Ovary (tissue), 7 donors: ENCODE measurements at regions not wholly inside any gene's neighbourhood (a gene's known extent, or its start where the extent isn't known, plus 50 kb on each side); places are given as distances from the start of the nearest gene placed in this dataset.

Experiments
- DNase-seq, 5 donors: peaks; one replicate each; pipeline ENCODE4 v3.0.0-alpha.2; 2019 to 2020
- H3K27ac ChIP-seq, 2 donors: fragments of 200-600 bp; one replicate each; pipeline versions ENCODE4 v1.5.1 to v1.8.0; 2019 to 2022
- H3K27me3 ChIP-seq: fragments of 200-600 bp; one replicate; pipeline ENCODE4 v1.8.0; 2022
- H3K36me3 ChIP-seq: fragments of 200-600 bp; sonication (generic); one replicate; pipeline ENCODE4 v1.5.1; 2019
- H3K4me1 ChIP-seq: one replicate; pipeline ENCODE4 v1.8.1; 2013; ENCODE audit warnings: mild to moderate bottlenecking, moderate library complexity; ENCODE audit not compliant: insufficient read depth
- H3K4me3 ChIP-seq: fragments of 200-600 bp; sonication (generic); one replicate; pipeline ENCODE4 v1.5.1; 2017
- H3K9me3 ChIP-seq, 2 donors: fragments of 200-600 bp in 1 of 2; sonication (generic) in 1 of 2; one replicate each; pipeline versions ENCODE4 v1.5.1 to v1.8.1; 2013 to 2019; ENCODE audit warnings: mild to moderate bottlenecking in 1 of 2, moderate library complexity in 1 of 2
- CTCF ChIP-seq, 3 donors: fragments of 450-650 bp in 2 of 3; fragments of 200-600 bp in 1 of 3; IDR thresholded peaks; one replicate each; pipeline versions ENCODE4 v1.5.1 to v1.8.0; 2016 to 2022; ENCODE audit warnings: antibody characterized with exemption in 3 of 3, mild to moderate bottlenecking in 1 of 3
- EP300 ChIP-seq: sonication (generic); formaldehyde crosslinking; IDR thresholded peaks from one replicate; pipeline ENCODE4 v1.6.1; 2017; ENCODE audit warnings: antibody characterized with exemption
- POLR2A ChIP-seq: fragments of 450-650 bp; IDR thresholded peaks from one replicate; pipeline ENCODE4 v1.6.1; 2017; ENCODE audit warnings: antibody characterized with exemption, mild to moderate bottlenecking, moderate library complexity
- WGBS, 3 donors: extraction: QIAGEN DNeasy Blood & Tissue Kit in 1 of 3; methylation state at CpG; one replicate each; pipeline versions ENCODE4 v1.1.5 to v1.1.7; 2013 to 2017; 5-methylcytosine and 5-hydroxymethylcytosine counted together
- intact Hi-C, 4 donors: fragments of 100-400 bp; cut with DNase I; formaldehyde crosslinking; loops; one replicate each; pipeline versions ENCODE4 v1.11.0 to v1.15.1; 2022 to 2023
- donor health status: DM: no; HTN: no; CAD: no; lungs with moderate emphysema.
- donor health status: DM: no; HTN: no; CAD: no.
- donor health status: Bipolar disorder and iron deficiency.
- donor health status: DM: no; HTN: no; CAD: no.
- donor health status: DM: yes; HTN: yes; CAD: no.

GRCh38 chr9:82154573-82154972, 166.0 kb downstream of the SPATA31D1 start:
- H3K9me3 ChIP-seq, result no peaks in the 10 kb centered on the region
- H3K4me1 ChIP-seq, result no peaks in the 10 kb centered on the region
- H3K27ac ChIP-seq, result no peak overlapping the region
- no peak overlapping the region for H3K4me3 ChIP-seq
- intact Hi-C loops, result no loop called here
- WGBS, 3 donors, result 91 to 95% (median 92%) methylated on average over 2 of the region's 2 CpGs
- TF ChIP-seq CTCF (IDR thresholded peaks at IDR 0.05) (no peak), EP300 (no peak)
- no peak for DNase-seq
- no peaks in the 10 kb centered on the region for H3K36me3 ChIP-seq
- no peaks in the 10 kb centered on the region for H3K27me3 ChIP-seq

- H3K9me3 ChIP-seq, result no peaks in the 10 kb centered on the region
- H3K4me1 ChIP-seq, result no peaks in the 10 kb centered on the region
- H3K36me3 ChIP-seq, result no peaks in the 10 kb centered on the region
- no peak overlapping the region for H3K27ac ChIP-seq
- WGBS, 3 donors, result 87 to 95% (median 90%) methylated on average over 3 of the region's 3 CpGs
- DNase-seq, result no peak
- intact Hi-C loops, result no loop called here
- H3K27me3 ChIP-seq, result no peaks in the 10 kb centered on the region
- no peak for TF ChIP-seq POLR2A
- no peak for TF ChIP-seq EP300
- TF ChIP-seq CTCF (IDR thresholded peaks at IDR 0.05), result no peak
- no peak overlapping the region for H3K4me3 ChIP-seq
Measured at GRCh38 chr9:82161876-82162275, 173.3 kb downstream of the SPATA31D1 start.

GRCh38 chr9:82164159-82164558, 175.6 kb downstream of the SPATA31D1 start:
- no peak for DNase-seq
- no peak overlapping the region for H3K4me3 ChIP-seq
- no peaks in the 10 kb centered on the region for H3K4me1 ChIP-seq
- H3K27ac ChIP-seq, result no peak overlapping the region
- WGBS, 3 donors, result 90 to 100% (median 91%) methylated on average over 2 of the region's 2 CpGs
- TF ChIP-seq CTCF (IDR thresholded peaks at IDR 0.05) (no peak), EP300 (no peak), POLR2A (no peak)
- H3K9me3 ChIP-seq, result no peaks in the 10 kb centered on the region
- H3K36me3 ChIP-seq, result no peaks in the 10 kb centered on the region
- intact Hi-C loops, result no loop called here
- no peaks in the 10 kb centered on the region for H3K27me3 ChIP-seq

- Histone ChIP-seq H3K27ac (no peak overlapping the region), H3K4me3 (no peak overlapping the region), H3K36me3 (no peaks in the 10 kb centered on the region), H3K27me3 (no peaks in the 10 kb centered on the region), H3K9me3 (no peaks in the 10 kb centered on the region), H3K4me1 (no peaks in the 10 kb centered on the region)
- intact Hi-C loops, result no loop called here
- no peak for DNase-seq
- no peak for TF ChIP-seq POLR2A
- no peak for TF ChIP-seq EP300
- TF ChIP-seq CTCF (IDR thresholded peaks at IDR 0.05), result no peak
- 6 to 22% (median 12%) methylated on average over 4 of the region's 4 CpGs for WGBS, 3 donors
Measured at GRCh38 chr9:82167296-82167695, 178.7 kb downstream of the SPATA31D1 start.

- intact Hi-C loops, result no loop called here
- Histone ChIP-seq H3K9me3 (no peaks in the 10 kb centered on the region), H3K36me3 (no peaks in the 10 kb centered on the region), H3K27ac (no peak overlapping the region), H3K4me3 (no peak overlapping the region), H3K27me3 (no peaks in the 10 kb centered on the region), H3K4me1 (no peaks in the 10 kb centered on the region)
- 69 to 81% (median 77%) methylated on average over 3 of the region's 3 CpGs for WGBS, 3 donors
- DNase-seq, result no peak
- no peak for TF ChIP-seq POLR2A
- no peak for TF ChIP-seq CTCF (IDR thresholded peaks at IDR 0.05)
- TF ChIP-seq EP300, result no peak
Measured at GRCh38 chr9:82168585-82168984, 180.0 kb downstream of the SPATA31D1 start.
